Mesenchymal stem cell (in vitro differentiated cells and primary cell): ENCODE measurements at regions not wholly inside any gene's neighbourhood (a gene's known extent, or its start where the extent isn't known, plus 50 kb on each side); places are given as distances from the start of the nearest gene placed in this dataset.

Source experiments
- DNase-seq: peaks from one replicate; pipeline ENCODE4 v3.0.0-alpha.2; 2013
- H2AFZ ChIP-seq: one replicate; pipeline ENCODE4 v1.6.1; 2013; ENCODE audit warnings: low read depth, mild to moderate bottlenecking, control low read depth, inconsistent platforms, low read length, moderate library complexity
- H2AK5ac ChIP-seq: 2 replicates; pipeline ENCODE4 v1.6.1; 2013; ENCODE audit warnings: low read length, moderate library complexity, mild to moderate bottlenecking, inconsistent platforms; ENCODE audit not compliant: severe bottlenecking
- H2BK120ac ChIP-seq: one replicate; pipeline ENCODE4 v1.6.1; 2013; ENCODE audit warnings: low read depth, mild to moderate bottlenecking, inconsistent platforms, low read length, moderate library complexity
- H2BK12ac ChIP-seq, 2 experiments: one replicate each; pipeline ENCODE4 v1.6.1; 2013; ENCODE audit warnings: inconsistent platforms in 2 of 2, low read length in 2 of 2, mild to moderate bottlenecking in 2 of 2, moderate library complexity in 2 of 2, control low read depth in 1 of 2
- H2BK15ac ChIP-seq: one replicate; pipeline ENCODE4 v1.6.1; 2013; ENCODE audit warnings: mild to moderate bottlenecking, low read depth, inconsistent platforms; ENCODE audit not compliant: poor library complexity, severe bottlenecking
- H2BK5ac ChIP-seq: 2 replicates; pipeline ENCODE4 v1.6.1; 2013; ENCODE audit warnings: low read depth, mild to moderate bottlenecking, low read length, control low read depth, inconsistent platforms; ENCODE audit not compliant: poor library complexity, severe bottlenecking
- H3K14ac ChIP-seq, 2 experiments: one replicate each; pipeline ENCODE4 v1.6.1; 2013; ENCODE audit warnings: inconsistent platforms in 2 of 2, low read length in 2 of 2, control low read depth in 1 of 2, mild to moderate bottlenecking in 1 of 2, moderate library complexity in 1 of 2
- H3K18ac ChIP-seq, 2 experiments: one replicate each; pipeline ENCODE4 v1.6.1; 2013; ENCODE audit warnings: inconsistent platforms in 2 of 2, low read length in 2 of 2, control low read depth in 1 of 2, low read depth in 1 of 2, mild to moderate bottlenecking in 1 of 2
- H3K23ac ChIP-seq, 2 experiments: one replicate each; pipeline ENCODE4 v1.6.1; 2013; ENCODE audit warnings: inconsistent platforms in 2 of 2, low read length in 2 of 2, mild to moderate bottlenecking in 2 of 2, moderate library complexity in 2 of 2, control low read depth in 1 of 2
- H3K27ac ChIP-seq: 2 replicates; pipeline ENCODE4 v1.5.1; 2013; ENCODE audit warnings: mild to moderate bottlenecking, moderate library complexity, low read length, control low read depth, inconsistent platforms; ENCODE audit not compliant: poor library complexity, severe bottlenecking
- H3K27me3 ChIP-seq, 2 experiments: 2 replicates each; pipeline versions ENCODE4 v1.6.1 to v1.7.0; 2013; ENCODE audit warnings: low read length in 2 of 2, mild to moderate bottlenecking in 2 of 2, moderate library complexity in 2 of 2, control low read depth in 1 of 2, inconsistent platforms in 1 of 2; ENCODE audit not compliant: control insufficient read depth in 1 of 2, insufficient read depth in 1 of 2
- H3K36me3 ChIP-seq, 2 experiments: 2 replicates each; pipeline versions ENCODE4 v1.6.1 to v1.7.0; 2013; ENCODE audit warnings: low read length in 2 of 2, control low read depth in 1 of 2, inconsistent platforms in 1 of 2, low read depth in 1 of 2, mild to moderate bottlenecking in 1 of 2; ENCODE audit not compliant: insufficient read depth in 2 of 2, control insufficient read depth in 1 of 2
- H3K4ac ChIP-seq, 2 experiments: one replicate each; pipeline ENCODE4 v1.6.1; 2013; ENCODE audit warnings: inconsistent platforms in 2 of 2, low read length in 2 of 2, mild to moderate bottlenecking in 2 of 2, moderate library complexity in 2 of 2, control low read depth in 1 of 2, low read depth in 1 of 2
- H3K4me1 ChIP-seq: 2 replicates; pipeline ENCODE4 v1.6.1; 2013; ENCODE audit warnings: low read depth, low read length, control low read depth; ENCODE audit not compliant: control insufficient read depth, insufficient read depth
- H3K4me2 ChIP-seq: 2 replicates; pipeline ENCODE4 v1.6.1; 2013; ENCODE audit warnings: low read length, mild to moderate bottlenecking, inconsistent platforms; ENCODE audit not compliant: poor library complexity, severe bottlenecking
- H3K4me3 ChIP-seq, 2 experiments: 2 replicates each; pipeline versions ENCODE4 v1.5.1 to v1.7.0; 2013; ENCODE audit warnings: low read length in 2 of 2, mild to moderate bottlenecking in 2 of 2, control low read depth in 1 of 2, low read depth in 1 of 2; ENCODE audit not compliant: insufficient read depth in 1 of 2
- H3K79me1 ChIP-seq: replicated peaks from 2 replicates; pipeline ENCODE4 v1.6.1; 2013; ENCODE audit warnings: mild to moderate bottlenecking, control low read depth, low read length, inconsistent platforms; ENCODE audit not compliant: poor library complexity, severe bottlenecking
- H3K9ac ChIP-seq: 2 replicates; pipeline ENCODE4 v1.7.0; 2013; ENCODE audit warnings: mild to moderate bottlenecking, low read length, moderate library complexity
- H3K9me3 ChIP-seq: 2 replicates; pipeline ENCODE4 v1.7.0; 2013; ENCODE audit warnings: mild to moderate bottlenecking, low read length; ENCODE audit not compliant: control insufficient read depth
- H4K8ac ChIP-seq: one replicate; pipeline ENCODE4 v1.6.1; 2013; ENCODE audit warnings: inconsistent platforms, mild to moderate bottlenecking, low read length, moderate library complexity
- H4K91ac ChIP-seq: one replicate; pipeline ENCODE4 v1.6.1; 2013; ENCODE audit warnings: mild to moderate bottlenecking, low read length, inconsistent platforms
- WGBS: methylation state at CpG from one replicate; pipeline ENCODE4 v1.1.7; 2013; ENCODE audit warnings: mixed read lengths; 5-methylcytosine and 5-hydroxymethylcytosine counted together

DNA sequence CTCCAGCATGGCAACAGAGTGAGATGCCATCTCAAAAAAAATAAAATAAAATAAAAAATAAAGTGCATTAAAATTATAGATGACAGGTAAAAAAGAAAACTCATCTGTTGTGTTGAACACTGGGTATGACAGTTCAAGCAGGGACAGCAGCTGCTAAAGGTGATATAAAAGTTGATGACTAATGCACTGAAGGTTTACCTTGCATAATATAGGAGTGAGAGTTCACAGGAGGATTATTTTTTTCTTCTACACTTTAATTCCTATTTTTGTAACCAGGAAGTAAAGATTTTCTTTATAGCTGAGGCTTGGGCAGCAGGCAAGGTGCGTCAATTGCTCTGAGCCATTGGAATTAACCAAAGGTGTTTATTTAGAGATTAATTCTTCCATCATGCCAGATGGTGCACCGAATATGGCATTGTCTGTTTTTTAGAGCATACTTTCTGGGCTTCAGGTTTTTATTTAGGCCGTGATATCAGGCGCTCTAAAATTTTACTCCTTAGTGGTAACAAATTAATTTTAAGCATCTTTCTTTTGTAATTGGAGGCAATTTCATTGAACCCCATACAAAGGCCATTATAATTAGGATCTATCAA lies 337.0 kb upstream of the SLC10A2 start:
- H3K27ac ChIP-seq: no peak overlapping the region
- no peak overlapping the region for H2AFZ ChIP-seq
- no peak overlapping the region for H3K23ac ChIP-seq
- no peaks in the 10 kb centered on the region for H3K9me3 ChIP-seq
- no peaks in the 10 kb centered on the region for H3K27me3 ChIP-seq
- H3K4me1 ChIP-seq: no peaks in the 10 kb centered on the region
- no peak overlapping the region for H3K4me2 ChIP-seq
- H3K4me3 ChIP-seq: no peak overlapping the region
- no peaks in the 10 kb centered on the region for H3K36me3 ChIP-seq
- H3K79me1 ChIP-seq: no peaks in the 10 kb centered on the region
- H2BK5ac ChIP-seq: no peak overlapping the region
- H3K14ac ChIP-seq: no peak overlapping the region
- DNase-seq: no peak
- H2BK12ac ChIP-seq: no peak overlapping the region
- H2BK15ac ChIP-seq: no peak overlapping the region
- no peak overlapping the region for H2AK5ac ChIP-seq
- H3K4ac ChIP-seq: no peak overlapping the region
- H2BK120ac ChIP-seq: no peak overlapping the region
- no peak overlapping the region for H4K8ac ChIP-seq
- H3K9ac ChIP-seq: no peak overlapping the region
- H3K18ac ChIP-seq: no peak overlapping the region
- H4K91ac ChIP-seq: no peak overlapping the region
- WGBS: 95% methylated on average over 1 of the region's 4 CpGs

GRCh38 chr13:103395139-103395538 lies 328.9 kb upstream of the SLC10A2 start:
- Histone ChIP-seq H3K4ac (no peak overlapping the region), H3K9me3 (peaks cover 2% of the 10 kb centered on the region), H3K14ac (no peak overlapping the region), H2BK5ac (no peak overlapping the region), H2BK120ac (no peak overlapping the region), H4K8ac (no peak overlapping the region), H3K18ac (no peak overlapping the region), H3K4me3 (no peak overlapping the region), H2BK15ac (no peak overlapping the region), H2AK5ac (no peak overlapping the region), H3K27ac (no peak overlapping the region), H3K36me3 (no peaks in the 10 kb centered on the region), H3K4me1 (no peaks in the 10 kb centered on the region), H2AFZ (no peak overlapping the region), H3K4me2 (no peak overlapping the region), H3K27me3 (no peaks in the 10 kb centered on the region), H3K79me1 (no peaks in the 10 kb centered on the region), H2BK12ac (no peak overlapping the region), H3K9ac (no peak overlapping the region), H4K91ac (no peak overlapping the region), H3K23ac (no peak overlapping the region)
- WGBS: no CpG with 5 or more reads among the region's 2 CpGs
- DNase-seq: no peak

GRCh38 chr13:103394618-103395017 lies 328.4 kb upstream of the SLC10A2 start:
- no peak overlapping the region for H2AK5ac ChIP-seq
- no peak overlapping the region for H4K91ac ChIP-seq
- WGBS: 53% methylated on average over 2 of the region's 2 CpGs
- no peak overlapping the region for H2BK120ac ChIP-seq
- H2BK12ac ChIP-seq: no peak overlapping the region
- no peak overlapping the region for H3K27ac ChIP-seq
- H2BK15ac ChIP-seq: no peak overlapping the region
- peaks cover 2% of the 10 kb centered on the region for H3K9me3 ChIP-seq
- H2BK5ac ChIP-seq: no peak overlapping the region
- H3K4me2 ChIP-seq: no peak overlapping the region
- H3K23ac ChIP-seq: no peak overlapping the region
- H3K9ac ChIP-seq: no peak overlapping the region
- no peak overlapping the region for H4K8ac ChIP-seq
- H3K14ac ChIP-seq: no peak overlapping the region
- no peaks in the 10 kb centered on the region for H3K27me3 ChIP-seq
- DNase-seq: no peak
- no peaks in the 10 kb centered on the region for H3K4me1 ChIP-seq
- no peak overlapping the region for H2AFZ ChIP-seq
- no peaks in the 10 kb centered on the region for H3K79me1 ChIP-seq
- H3K4ac ChIP-seq: no peak overlapping the region
- no peak overlapping the region for H3K4me3 ChIP-seq
- no peak overlapping the region for H3K18ac ChIP-seq
- no peaks in the 10 kb centered on the region for H3K36me3 ChIP-seq

DNA sequence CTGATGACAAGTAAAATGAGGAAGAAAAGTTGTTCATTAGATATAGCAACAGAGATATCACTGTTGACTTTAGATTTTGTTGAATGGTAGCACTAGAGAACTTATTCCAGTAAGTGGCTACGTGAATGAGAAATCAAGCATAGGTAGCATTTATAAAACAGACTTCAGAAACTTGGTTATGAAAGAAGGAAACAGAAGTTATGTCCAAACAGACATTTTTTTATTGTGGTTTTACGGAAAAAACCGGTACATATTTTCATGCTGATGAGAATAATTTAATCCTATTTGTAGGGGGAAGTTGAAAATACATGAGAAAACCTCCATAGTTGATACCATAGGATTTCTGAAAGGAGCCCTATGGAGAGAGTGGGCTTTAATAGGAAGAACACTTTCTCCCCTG lies 325.7 kb upstream of the SLC10A2 start:
- Histone ChIP-seq H3K4me1 (no peaks in the 10 kb centered on the region), H2AK5ac (no peak overlapping the region), H3K9me3 (no peaks in the 10 kb centered on the region), H2BK12ac (no peak overlapping the region), H3K27ac (no peak overlapping the region), H3K36me3 (no peaks in the 10 kb centered on the region), H2BK5ac (no peak overlapping the region), H3K4ac (no peak overlapping the region), H3K27me3 (no peaks in the 10 kb centered on the region), H3K18ac (no peak overlapping the region), H2AFZ (no peak overlapping the region), H4K8ac (no peak overlapping the region), H3K23ac (no peak overlapping the region), H3K14ac (no peak overlapping the region), H3K4me3 (no peak overlapping the region), H2BK15ac (no peak overlapping the region), H2BK120ac (no peak overlapping the region), H3K9ac (no peak overlapping the region), H3K4me2 (no peak overlapping the region), H4K91ac (no peak overlapping the region), H3K79me1 (no peaks in the 10 kb centered on the region)
- 83% methylated on average over 3 of the region's 3 CpGs for WGBS
- no peak for DNase-seq
